HepG2 (cell line): ENCODE measurements at regions not wholly inside any gene's neighbourhood (a gene's known extent, or its start where the extent isn't known, plus 50 kb on each side); places are given as distances from the start of the nearest gene placed in this dataset.

ENCODE experiments used
- ATAC-seq: fragments of 200-7000 bp; cut with Tn5 transposase; 3 replicates; pipeline ENCODE4 v1.9.1; 2020; ENCODE audit warnings: mild to moderate bottlenecking, moderate library complexity
- BruUV-seq: library from RNA; stranded (reverse); fragments of 400-500 nt; replicated peaks from 2 replicates; lab custom pipeline; 2021; lab: Mats Ljungman, UMichigan
- CTCF ChIA-PET: fragments of 300-600 bp; formaldehyde crosslinking; extraction: SDS; loops from one replicate; lab custom pipeline; 2021; ENCODE audit warnings: low total read pairs, inconsistent platforms, low intra/inter-chr PET ratio; lab: Yijun Ruan, JAX
- POLR2A ChIA-PET: fragments of 350-600 bp; sonication (Branson Sonifier 250); formaldehyde crosslinking; loops from one replicate; lab custom pipeline; 2020; ENCODE audit warnings: antibody characterized with exemption, inconsistent platforms; lab: Yijun Ruan, JAX
- DNase-seq: peaks from one replicate; pipeline ENCODE4 v3.0.0-alpha.2; 2015; ENCODE audit warnings: low spot score
- FAIRE-seq: peaks from 3 replicates; lab custom pipeline; 2011; peaks lifted over from hg19 to GRCh38; lab: Jason Lieb, UNC
- H2AFZ ChIP-seq: one replicate; pipeline ENCODE4 v1.6.1; 2011; ENCODE audit warnings: low read length, inconsistent platforms
- H3K27ac ChIP-seq: fragments of 300-600 bp; 3 replicates; pipeline ENCODE4 v1.8.0; 2011; ENCODE audit warnings: mixed run types, mild to moderate bottlenecking, mixed read lengths, low read length, inconsistent platforms; ENCODE audit not compliant: insufficient read depth; ENCODE audit errors: extremely low read length
- H3K27me3 ChIP-seq, 2 experiments: fragments of 200-600 bp in 1 of 2; 2 replicates in 1 of 2; 3 replicates in 1 of 2; pipeline versions ENCODE4 v1.6.0 to v1.8.0; 2011; ENCODE audit warnings: low read length in 2 of 2, mild to moderate bottlenecking in 2 of 2, moderate library complexity in 2 of 2, inconsistent platforms in 1 of 2; ENCODE audit not compliant: insufficient read depth in 2 of 2, control insufficient read depth in 1 of 2
- H3K36me3 ChIP-seq, 2 experiments: fragments of 200-600 bp in 1 of 2; replicated peaks in 1 of 2; 2 replicates in 1 of 2; 3 replicates in 1 of 2; pipeline versions ENCODE4 v1.5.1 to v1.8.0; 2011; ENCODE audit warnings: low read length in 2 of 2, inconsistent platforms in 1 of 2; ENCODE audit not compliant: insufficient read depth in 2 of 2, control insufficient read depth in 1 of 2
- H3K4me1 ChIP-seq: 2 replicates; pipeline ENCODE4 v1.5.1; 2012; ENCODE audit warnings: low read length, inconsistent platforms; ENCODE audit not compliant: insufficient read depth
- H3K4me2 ChIP-seq: 2 replicates; pipeline ENCODE4 v1.6.0; 2011; ENCODE audit warnings: low read depth, low read length, inconsistent platforms
- H3K4me3 ChIP-seq, 3 experiments: fragments of 200-600 bp in 1 of 3; sonication (generic), shearing (Covaris generic) in 1 of 3; replicated peaks in 1 of 3; 2 replicates each; pipeline ENCODE4 v1.5.1; 2011 to 2016; ENCODE audit warnings: low read length in 3 of 3, inconsistent platforms in 2 of 3, low read depth in 2 of 3, mild to moderate bottlenecking in 2 of 3, control low read depth in 1 of 3, mixed read lengths in 1 of 3; ENCODE audit not compliant: insufficient read depth in 1 of 3
- H3K79me2 ChIP-seq: one replicate; pipeline ENCODE4 v1.6.1; 2011; ENCODE audit warnings: low read length, inconsistent platforms; ENCODE audit not compliant: insufficient read depth
- H3K9ac ChIP-seq: 2 replicates; pipeline ENCODE4 v1.6.0; 2011; ENCODE audit warnings: mild to moderate bottlenecking, low read depth, low read length, inconsistent platforms; ENCODE audit not compliant: insufficient read depth
- H3K9me3 ChIP-seq: 2 replicates; pipeline ENCODE4 v1.5.1; 2012; ENCODE audit warnings: mild to moderate bottlenecking, low read length
- H4K20me1 ChIP-seq: 2 replicates; pipeline ENCODE4 v1.6.0; 2011; ENCODE audit warnings: inconsistent platforms, mild to moderate bottlenecking, low read length, moderate library complexity; ENCODE audit not compliant: insufficient read depth
- ARID2 ChIP-seq: sonication (generic); formaldehyde crosslinking; IDR thresholded peaks from 2 replicates; pipeline ENCODE4 v1.8.1; 2022; ENCODE audit warnings: mild to moderate bottlenecking, missing genetic modification reagents, borderline replicate concordance
- CBX2 ChIP-seq, 2 experiments: fragments of 200-600 bp in 1 of 2; sonication (generic); formaldehyde crosslinking in 1 of 2; IDR thresholded peaks; 2 replicates each; pipeline versions ENCODE4 v1.7.0 to v1.8.1; 2018 to 2022; ENCODE audit warnings: low read depth in 2 of 2, low read length in 1 of 2, mild to moderate bottlenecking in 1 of 2, missing genetic modification reagents in 1 of 2
- KDM5A ChIP-seq: fragments of 200-600 bp; sonication (generic); IDR thresholded peaks from 2 replicates; pipeline ENCODE4 v1.7.0; 2018; ENCODE audit warnings: antibody characterized with exemption, mild to moderate bottlenecking, low read length, borderline replicate concordance
- MED8 ChIP-seq: sonication (generic); formaldehyde crosslinking; IDR thresholded peaks from 2 replicates; pipeline ENCODE4 v1.8.1; 2023; ENCODE audit warnings: mild to moderate bottlenecking, missing genetic modification reagents; ENCODE audit not compliant: insufficient replicate concordance
- PCBP1 ChIP-seq: fragments of 200-400 bp; formaldehyde crosslinking; IDR thresholded peaks from 2 replicates; pipeline ENCODE4 v1.6.1; 2017; ENCODE audit warnings: mild to moderate bottlenecking, low read depth, low read length, borderline replicate concordance
- PRDM15 ChIP-seq: sonication (generic); formaldehyde crosslinking; IDR thresholded peaks from 2 replicates; pipeline ENCODE4 v1.4.0; 2020; ENCODE audit warnings: missing genetic modification reagents
- SPEN ChIP-seq: sonication (generic); formaldehyde crosslinking; IDR thresholded peaks from 2 replicates; pipeline ENCODE4 v1.5.1; 2020; ENCODE audit warnings: low read depth, mild to moderate bottlenecking, missing genetic modification reagents
- XBP1 ChIP-seq: sonication (generic); formaldehyde crosslinking; IDR thresholded peaks from 2 replicates; pipeline ENCODE4 v1.5.0; 2020; ENCODE audit warnings: missing genetic modification reagents
- ZBTB7A ChIP-seq: sonication (generic); formaldehyde crosslinking; IDR thresholded peaks from 2 replicates; pipeline ENCODE4 v1.8.0; 2022; ENCODE audit warnings: mild to moderate bottlenecking, missing genetic modification reagents
- ZBTB8A ChIP-seq: sonication (generic); formaldehyde crosslinking; IDR thresholded peaks from 2 replicates; pipeline ENCODE4 v1.4.0; 2020; ENCODE audit warnings: mild to moderate bottlenecking, low read depth, missing genetic modification reagents, borderline replicate concordance
- ZNF263 ChIP-seq: sonication (generic); formaldehyde crosslinking; IDR thresholded peaks from 2 replicates; pipeline ENCODE4 v1.4.0; 2020; ENCODE audit warnings: missing genetic modification reagents
- ZNF3 ChIP-seq: IDR thresholded peaks from 2 replicates; pipeline ENCODE4 v1.7.0; 2017; ENCODE audit warnings: inconsistent platforms
- ZNF451 ChIP-seq: sonication (generic); formaldehyde crosslinking; IDR thresholded peaks from 2 replicates; pipeline ENCODE4 v1.5.0; 2020; ENCODE audit warnings: mild to moderate bottlenecking, missing genetic modification reagents
- WGBS: methylation state at CpG from one replicate; pipeline ENCODE4 v1.1.6; 2017; ENCODE audit warnings: low lambda C conversion rate; 5-methylcytosine and 5-hydroxymethylcytosine counted together
- in situ Hi-C: cut with HindIII; loops from 2 replicates; pipeline ENCODE4 v1.10.0; 2017; ENCODE audit warnings: low pct_unique_long_range_greater_than_20kb; ENCODE audit not compliant: extremely low pct_ligation_motif_present
- intact Hi-C: fragments of 100-400 bp; cut with micrococcal nuclease; formaldehyde crosslinking; loops from one replicate; pipeline ENCODE4 v1.10.0; 2022; ENCODE audit not compliant: unreplicated experiment

DNA sequence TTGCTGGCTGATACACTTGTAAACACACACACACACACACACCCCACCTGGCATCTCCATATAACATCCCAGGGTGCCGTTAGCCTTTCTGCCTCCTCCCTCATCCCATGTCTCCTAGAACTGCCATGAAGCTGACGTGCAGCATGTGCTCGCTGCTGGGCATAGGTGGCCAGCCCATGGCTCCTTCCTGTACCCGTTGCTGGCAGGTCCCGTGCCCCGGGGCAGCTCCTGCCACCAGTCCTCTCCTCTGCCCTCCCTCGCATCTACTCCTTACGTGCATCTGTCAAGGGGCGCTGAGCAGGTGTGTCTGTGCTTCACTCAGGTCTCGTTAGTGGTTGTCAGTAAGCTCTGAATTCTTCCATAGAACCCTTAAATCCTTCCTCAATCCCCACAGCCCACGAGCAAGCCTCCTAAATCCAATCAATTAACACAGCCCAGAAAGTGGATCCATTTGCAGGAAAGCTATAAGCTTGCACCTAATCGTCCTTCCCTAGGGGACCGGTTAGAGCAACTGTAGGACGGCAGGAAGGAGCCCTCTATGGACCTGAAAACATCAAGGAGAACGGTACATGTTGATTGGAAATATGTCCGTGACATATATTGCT, 218.1 kb upstream of the FOXF1 start:
- no TSS peak for BruUV-seq
- DNase-seq: no peak
- Histone ChIP-seq H3K36me3 (no peaks in the 10 kb centered on the region), H3K27me3 (peaks cover 10 to 92% of the 10 kb centered on the region in 2 experiments), H3K4me1 (no peaks in the 10 kb centered on the region), H3K4me2 (no peak overlapping the region), H3K9me3 (no peaks in the 10 kb centered on the region), H2AFZ (no peak overlapping the region), H3K79me2 (no peaks in the 10 kb centered on the region), H3K9ac (no peak overlapping the region), H3K4me3 (no peak overlapping the region), H3K27ac (no peak overlapping the region), H4K20me1 (peaks cover 4% of the 10 kb centered on the region; the same call in 1 of the 2 replicates)
- CTCF ChIA-PET: no interaction called here
- in situ Hi-C loops (no loop called here), intact Hi-C loops (no loop called here)
- WGBS: 11% methylated on average over 16 of the region's 16 CpGs
- POLR2A ChIA-PET: no interaction called here
- FAIRE-seq: no peak
- TF ChIP-seq ZBTB8A (CRISPR knock-in tag): no peak
- no peak for TF ChIP-seq ZNF263 (CRISPR knock-in tag)
- TF ChIP-seq ZBTB7A (CRISPR knock-in tag): no peak
- TF ChIP-seq ZNF451: no peak
- no peak for TF ChIP-seq PRDM15 (CRISPR knock-in tag)
- no peak for TF ChIP-seq ZNF3 (CRISPR knock-in tag)
- no peak for TF ChIP-seq SPEN
- no peak for TF ChIP-seq ARID2 (CRISPR knock-in tag)
- TF ChIP-seq PCBP1: no peak
- TF ChIP-seq CBX2 (IDR thresholded peaks at IDR 0.05; ENCODE audit: low read depth, low read length): no peak
- no peak for TF ChIP-seq CBX2 (CRISPR knock-in tag; IDR thresholded peaks at IDR 0.05; ENCODE audit: low read depth)
- no peak for TF ChIP-seq KDM5A
- TF ChIP-seq MED8 (CRISPR knock-in tag): no peak
- no peak for TF ChIP-seq XBP1 (CRISPR knock-in tag)
- ATAC-seq: no peak
